Calu3 (cell line): ENCODE measurements at regions not wholly inside any gene's neighbourhood (a gene's known extent, or its start where the extent isn't known, plus 50 kb on each side); places are given as distances from the start of the nearest gene placed in this dataset.
"Not testable (repeated sequence)": the region's sequence is repeated elsewhere in the genome, so short reads cannot be mapped to it uniquely, and the experiment has no call there.

Experiments used
- BruUV-seq: library from RNA; stranded (reverse); fragments of 400-500 nt; replicated peaks from 2 replicates; lab custom pipeline; 2021; lab: Mats Ljungman, UMichigan
- CTCF ChIA-PET: fragments of 300-600 bp; sonication (Branson Sonifier 250); formaldehyde crosslinking; loops from one replicate; lab custom pipeline; 2022; ENCODE audit warnings: antibody characterized with exemption; lab: Charles Lee
- DNase-seq: peaks from one replicate; pipeline ENCODE4 v3.0.0; 2022
- H3K27ac Mint-ChIP-seq: one replicate; pipeline ENCODE4 v1.8.0; 2022; ENCODE audit warnings: mixed read lengths; ENCODE audit not compliant: unreplicated experiment
- H3K27me3 Mint-ChIP-seq: one replicate; pipeline ENCODE4 v1.8.0; 2022; ENCODE audit warnings: mixed read lengths; ENCODE audit not compliant: unreplicated experiment
- H3K36me3 Mint-ChIP-seq: one replicate; pipeline ENCODE4 v1.8.0; 2022; ENCODE audit warnings: mild to moderate bottlenecking, moderate library complexity, mixed read lengths; ENCODE audit not compliant: insufficient read depth, unreplicated experiment
- H3K4me1 Mint-ChIP-seq: one replicate; pipeline ENCODE4 v1.8.0; 2022; ENCODE audit warnings: mild to moderate bottlenecking, low read depth, mixed read lengths; ENCODE audit not compliant: unreplicated experiment
- H3K4me3 Mint-ChIP-seq: one replicate; pipeline ENCODE4 v1.8.0; 2022; ENCODE audit warnings: mild to moderate bottlenecking, low read depth, moderate library complexity, mixed read lengths; ENCODE audit not compliant: unreplicated experiment
- H3K9me3 Mint-ChIP-seq: one replicate; pipeline ENCODE4 v1.8.0; 2022; ENCODE audit warnings: low read depth, mixed read lengths; ENCODE audit not compliant: unreplicated experiment
- CTCF ChIP-seq: fragments of 200-600 bp; IDR thresholded peaks from one replicate; pipeline ENCODE4 v1.8.0; 2022; ENCODE audit warnings: antibody characterized with exemption; ENCODE audit not compliant: unreplicated experiment
- intact Hi-C: fragments of 100-400 bp; cut with micrococcal nuclease; formaldehyde crosslinking; loops from one replicate; pipeline ENCODE4 v1.10.0; 2022; ENCODE audit not compliant: unreplicated experiment

- CTCF ChIA-PET: no interaction called here
- no peak overlapping the region for H3K27ac Mint-ChIP-seq
- intact Hi-C loops: no loop called here
These were observed 85.3 kb upstream of the VEPH1 start for GRCh38 chr3:157588386-157589060.

GRCh38 chr3:157586293-157586692 lies 83.1 kb upstream of the VEPH1 start:
- BruUV-seq: no TSS peak
- no peaks in the 10 kb centered on the region for H3K27me3 Mint-ChIP-seq

More at GRCh38 chr3:157588386-157589060, 85.3 kb upstream of the VEPH1 start:
- Mint-ChIP-seq H3K4me1 (peaks cover 26% of the 10 kb centered on the region), H3K36me3 (no peaks in the 10 kb centered on the region), H3K9me3 (no peaks in the 10 kb centered on the region), H3K27me3 (no peaks in the 10 kb centered on the region), H3K4me3 (no peak overlapping the region)
- no peak for DNase-seq
- no peak for TF ChIP-seq CTCF
- no TSS peak for BruUV-seq

GRCh38 chr3:157585386-157585785 lies 82.2 kb upstream of the VEPH1 start:
- no TSS peak for BruUV-seq
- intact Hi-C loops: no loop called here
- H3K9me3 Mint-ChIP-seq: no peaks in the 10 kb centered on the region
- no peaks in the 10 kb centered on the region for H3K36me3 Mint-ChIP-seq
- no peak for TF ChIP-seq CTCF
- peak overlapping the region; percentile 13 for H3K27ac Mint-ChIP-seq
- H3K4me1 Mint-ChIP-seq: peaks cover 26% of the 10 kb centered on the region
- peak; percentile 85 for DNase-seq
- H3K27me3 Mint-ChIP-seq: no peaks in the 10 kb centered on the region
- CTCF ChIA-PET: interaction anchor here (1.4 to 1.5 kb wide), 2 partner anchors 21 to 53 kb away, joined by 4 to 5 read pairs; no protein-coding TSS in a partner anchor
- H3K4me3 Mint-ChIP-seq: peak overlapping the region; percentile 16

More at GRCh38 chr3:157586293-157586692, 83.1 kb upstream of the VEPH1 start:
- no peaks in the 10 kb centered on the region for H3K36me3 Mint-ChIP-seq
- intact Hi-C loops: no loop called here
- H3K4me3 Mint-ChIP-seq: no peak overlapping the region
- no peak for TF ChIP-seq CTCF
- H3K27ac Mint-ChIP-seq: no peak overlapping the region
- no peak for DNase-seq
- peaks cover 26% of the 10 kb centered on the region for H3K4me1 Mint-ChIP-seq
- H3K9me3 Mint-ChIP-seq: no peaks in the 10 kb centered on the region
- CTCF ChIA-PET: interaction anchor here (0.8 kb wide), 1 partner anchor 20 kb away, joined by 3 read pairs; no protein-coding TSS in a partner anchor

- Mint-ChIP-seq H3K4me1 (peaks cover 26% of the 10 kb centered on the region), H3K36me3 (no peaks in the 10 kb centered on the region), H3K4me3 (no peak overlapping the region), H3K27me3 (no peaks in the 10 kb centered on the region), H3K9me3 (no peaks in the 10 kb centered on the region), H3K27ac (no peak overlapping the region)
- TF ChIP-seq CTCF: no peak
- no peak for DNase-seq
- BruUV-seq: no TSS peak
- intact Hi-C loops: no loop called here
- CTCF ChIA-PET: interaction anchor here (1.5 to 2.5 kb wide), 2 partner anchors 9 to 24 kb away, joined by 4 to 8 read pairs; no protein-coding TSS in a partner anchor
These were observed 79.4 kb upstream of the VEPH1 start for GRCh38 chr3:157582637-157582973.

GRCh38 chr3:157581956-157582636 lies 78.9 kb upstream of the VEPH1 start:
- H3K36me3 Mint-ChIP-seq, BruUV-seq, intact Hi-C loops, H3K27me3 Mint-ChIP-seq, H3K4me3 Mint-ChIP-seq, H3K9me3 Mint-ChIP-seq, DNase-seq, H3K27ac Mint-ChIP-seq: not testable (repeated sequence)
- CTCF ChIA-PET: interaction anchor here (1.5 to 2.5 kb wide), 2 partner anchors 9 to 24 kb away, joined by 4 to 8 read pairs; no protein-coding TSS in a partner anchor
- peaks cover 24% of the 10 kb centered on the region for H3K4me1 Mint-ChIP-seq
